Colonic mucosa (tissue), 4 donors: ENCODE measurements at regions not wholly inside any gene's neighbourhood (a gene's known extent, or its start where the extent isn't known, plus 50 kb on each side); places are given as distances from the start of the nearest gene placed in this dataset.

Experiments used
- DNase-seq: peaks from one replicate; pipeline ENCODE4 v3.0.0-alpha.2; 2020
- H3K27ac ChIP-seq: fragments of 200-600 bp; one replicate; pipeline ENCODE4 v1.8.0; 2021
- H3K27me3 ChIP-seq: fragments of 200-600 bp; one replicate; pipeline ENCODE4 v1.8.0; 2021
- H3K36me3 ChIP-seq: fragments of 200-600 bp; one replicate; pipeline ENCODE4 v1.8.0; 2021
- H3K4me1 ChIP-seq: fragments of 200-600 bp; one replicate; pipeline ENCODE4 v1.8.0; 2021; ENCODE audit warnings: mild to moderate bottlenecking
- H3K4me3 ChIP-seq: fragments of 200-600 bp; one replicate; pipeline ENCODE4 v1.8.0; 2021
- H3K9ac ChIP-seq, 2 donors: one replicate each; pipeline ENCODE4 v1.7.0; 2013; ENCODE audit warnings: control low read depth in 2 of 2, low read depth in 2 of 2, low read length in 2 of 2
- H3K9me3 ChIP-seq: fragments of 200-600 bp; one replicate; pipeline ENCODE4 v1.8.0; 2021
- intact Hi-C: fragments of 100-400 bp; cut with DNase I; formaldehyde crosslinking; loops from one replicate; pipeline ENCODE4 v1.14.1; 2022
- TF ChIP-seq, protein P1 (sequence below): fragments of 200-600 bp; IDR thresholded peaks from one replicate; pipeline ENCODE4 v1.8.0; 2022; ENCODE audit warnings: antibody characterized with exemption, mild to moderate bottlenecking
- donor health status: healthy.
- donor health status: DM: no; HTN: no; CAD: no.
- donor health status: DM: no; HTN: no; CAD: no.

DNA sequence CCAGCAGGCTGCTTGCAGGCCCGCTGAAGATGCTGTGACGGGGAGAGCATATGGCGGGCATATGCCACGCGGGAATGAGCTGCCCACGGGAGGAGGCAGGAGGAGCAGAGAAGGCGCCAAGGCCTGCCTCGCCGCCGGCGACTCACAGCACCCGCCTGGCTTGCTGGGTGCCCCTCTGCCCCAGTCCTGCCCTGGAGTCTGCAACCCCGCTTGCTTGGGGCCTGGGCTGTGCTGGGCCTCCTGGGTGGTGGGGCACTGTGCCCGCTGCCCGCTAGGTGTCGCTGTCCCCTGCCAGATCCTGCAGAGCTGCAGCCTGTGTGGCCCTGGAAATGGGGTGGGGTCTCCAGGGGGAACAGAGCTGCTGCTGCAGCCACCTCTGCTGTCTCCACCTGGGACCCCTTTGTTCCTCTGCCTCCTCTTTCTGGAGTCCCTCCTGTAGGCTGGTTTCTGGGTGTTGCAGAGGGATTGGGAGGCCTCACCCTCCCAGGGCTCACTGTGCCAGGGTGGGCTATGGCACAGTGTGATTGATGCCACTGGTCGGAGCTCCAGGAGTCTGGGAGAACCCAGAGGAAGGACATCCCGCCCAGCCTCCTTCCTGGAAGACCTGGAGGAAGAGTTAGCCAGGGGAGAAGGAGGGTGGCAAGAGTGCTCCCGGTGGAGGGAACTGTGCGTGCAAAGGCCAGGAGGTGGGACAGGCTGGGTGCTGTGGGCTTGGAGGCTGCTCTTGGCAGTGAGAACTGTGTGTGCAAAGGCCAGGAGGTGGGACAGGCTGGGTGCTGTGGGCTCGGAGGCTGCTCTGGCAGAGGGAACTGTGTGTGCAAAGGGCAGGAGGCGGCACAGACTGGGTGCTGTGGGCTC is 141.0 kb upstream of the CIBAR2 start:
- no peak overlapping the region for H3K4me3 ChIP-seq

DNA sequence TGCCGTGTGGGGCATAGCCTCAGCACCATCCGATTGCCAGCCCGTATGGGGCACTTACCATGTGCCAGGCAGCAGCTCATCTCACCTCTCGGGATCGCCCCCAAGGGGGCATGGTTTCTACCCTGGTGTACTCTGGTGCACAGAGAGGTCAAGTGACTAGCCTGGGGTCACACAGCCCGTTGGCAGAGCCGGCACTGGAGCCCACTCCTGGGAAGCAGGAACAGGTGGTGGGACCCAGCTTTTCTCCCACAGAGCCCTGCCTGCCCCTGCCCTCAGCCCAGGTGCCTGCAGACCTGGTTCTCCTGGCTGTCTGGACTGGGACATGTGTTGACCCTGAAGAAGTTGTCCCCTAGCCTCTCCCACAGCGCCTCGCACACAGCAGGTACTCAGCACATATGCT is 141.8 kb upstream of the CIBAR2 start:
- H3K4me3 ChIP-seq, result no peak overlapping the region
- TF ChIP-seq, protein P1, sequence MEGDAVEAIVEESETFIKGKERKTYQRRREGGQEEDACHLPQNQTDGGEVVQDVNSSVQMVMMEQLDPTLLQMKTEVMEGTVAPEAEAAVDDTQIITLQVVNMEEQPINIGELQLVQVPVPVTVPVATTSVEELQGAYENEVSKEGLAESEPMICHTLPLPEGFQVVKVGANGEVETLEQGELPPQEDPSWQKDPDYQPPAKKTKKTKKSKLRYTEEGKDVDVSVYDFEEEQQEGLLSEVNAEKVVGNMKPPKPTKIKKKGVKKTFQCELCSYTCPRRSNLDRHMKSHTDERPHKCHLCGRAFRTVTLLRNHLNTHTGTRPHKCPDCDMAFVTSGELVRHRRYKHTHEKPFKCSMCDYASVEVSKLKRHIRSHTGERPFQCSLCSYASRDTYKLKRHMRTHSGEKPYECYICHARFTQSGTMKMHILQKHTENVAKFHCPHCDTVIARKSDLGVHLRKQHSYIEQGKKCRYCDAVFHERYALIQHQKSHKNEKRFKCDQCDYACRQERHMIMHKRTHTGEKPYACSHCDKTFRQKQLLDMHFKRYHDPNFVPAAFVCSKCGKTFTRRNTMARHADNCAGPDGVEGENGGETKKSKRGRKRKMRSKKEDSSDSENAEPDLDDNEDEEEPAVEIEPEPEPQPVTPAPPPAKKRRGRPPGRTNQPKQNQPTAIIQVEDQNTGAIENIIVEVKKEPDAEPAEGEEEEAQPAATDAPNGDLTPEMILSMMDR, result no peak
- H3K27ac ChIP-seq, result no peak overlapping the region
- H3K9ac ChIP-seq, result no peak overlapping the region
- DNase-seq, result no peak
- no peaks in the 10 kb centered on the region for H3K27me3 ChIP-seq
- H3K4me1 ChIP-seq, result no peaks in the 10 kb centered on the region
- H3K9me3 ChIP-seq, result no peaks in the 10 kb centered on the region
- H3K36me3 ChIP-seq, result no peaks in the 10 kb centered on the region
- intact Hi-C loops, result no loop called here

More for the DNA sequence above, 141.0 kb upstream of the CIBAR2 start:
- Histone ChIP-seq H3K4me1 (no peaks in the 10 kb centered on the region), H3K36me3 (no peaks in the 10 kb centered on the region), H3K27ac (no peak overlapping the region), H3K27me3 (no peaks in the 10 kb centered on the region), H3K9ac (peak overlapping the region in 1 of 2 donors; percentile 24), H3K9me3 (no peaks in the 10 kb centered on the region)
- TF ChIP-seq, protein P1, result peak; percentile 92
- intact Hi-C loops, result no loop called here
- DNase-seq, result peak; percentile 56

DNA sequence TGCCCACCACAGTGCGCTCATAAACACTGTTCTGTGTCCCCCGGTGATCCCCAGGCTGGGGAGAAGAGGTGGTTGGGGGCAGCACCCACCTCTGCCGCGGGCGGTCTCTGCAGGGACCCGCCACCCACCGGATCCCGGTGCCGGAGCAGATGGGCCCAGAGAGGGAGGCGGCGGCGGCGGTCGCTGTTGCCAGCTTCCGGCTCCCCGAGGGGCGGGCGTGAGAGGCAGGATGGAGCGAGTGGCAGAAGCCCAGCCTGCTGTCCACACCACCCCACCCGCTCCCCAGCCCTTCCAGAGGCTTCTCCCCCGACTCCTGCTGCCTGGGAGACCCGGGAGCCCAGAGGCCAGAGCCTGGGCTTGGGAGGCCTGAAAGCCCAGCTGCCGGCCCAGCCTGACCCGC is 142.6 kb upstream of the CIBAR2 start:
- Histone ChIP-seq H3K9ac (no peak overlapping the region), H3K27ac (no peak overlapping the region), H3K4me3 (no peak overlapping the region), H3K4me1 (no peaks in the 10 kb centered on the region), H3K36me3 (no peaks in the 10 kb centered on the region), H3K9me3 (no peaks in the 10 kb centered on the region), H3K27me3 (no peaks in the 10 kb centered on the region)
- DNase-seq, result no peak
- intact Hi-C loops, result no loop called here
- TF ChIP-seq, protein P1, result no peak

DNA sequence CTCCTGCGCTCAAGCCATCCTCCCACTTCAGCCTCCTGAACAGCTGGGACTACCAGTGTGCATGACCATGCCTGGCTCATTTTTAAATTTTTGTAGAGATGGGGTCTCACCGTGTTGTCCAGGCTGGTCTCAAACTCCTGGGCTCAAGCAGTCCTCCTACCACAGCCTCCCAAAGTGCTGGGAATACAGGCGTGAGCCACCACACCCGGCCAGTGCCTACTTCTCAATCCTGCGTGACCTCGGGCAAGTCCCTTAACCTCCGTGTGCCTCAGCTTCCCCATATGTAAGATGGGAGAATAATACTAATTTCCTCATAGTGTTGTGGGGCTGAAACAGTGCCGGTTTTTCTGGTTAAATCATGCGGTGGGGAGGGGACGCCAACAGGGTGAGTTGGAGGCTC is 143.5 kb upstream of the CIBAR2 start:
- intact Hi-C loops, result no loop called here
- H3K4me1 ChIP-seq, result no peaks in the 10 kb centered on the region

DNA sequence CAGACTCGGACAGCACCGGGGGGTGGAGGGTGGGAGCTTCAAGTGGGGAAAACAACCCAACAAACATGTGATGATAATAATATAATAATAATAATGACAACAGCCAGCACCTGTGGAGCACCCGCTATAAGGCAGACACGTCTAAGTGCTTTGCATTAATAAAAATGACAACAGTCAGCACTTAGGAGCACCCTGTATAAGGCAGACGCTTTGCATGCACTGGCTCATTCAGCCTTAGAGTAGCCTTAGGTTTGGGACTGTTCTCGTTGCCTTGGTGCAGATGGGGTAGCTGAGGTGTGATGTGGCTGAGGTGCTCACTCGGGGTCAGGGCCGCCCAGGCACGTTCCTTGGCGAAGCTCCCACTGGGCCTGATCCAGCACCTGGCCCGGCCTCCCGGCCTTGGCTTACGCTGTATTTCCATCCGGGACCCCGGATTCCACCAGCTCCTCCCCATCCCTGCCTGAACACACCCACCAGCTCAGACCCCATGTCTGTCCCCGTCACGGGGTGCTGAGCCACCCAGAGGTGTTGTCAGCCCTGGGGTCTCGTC is 144.0 kb upstream of the CIBAR2 start:
- TF ChIP-seq, protein P1, result no peak
- Histone ChIP-seq H3K27me3 (no peaks in the 10 kb centered on the region), H3K9ac (no peak overlapping the region), H3K4me3 (no peak overlapping the region), H3K36me3 (no peaks in the 10 kb centered on the region), H3K4me1 (no peaks in the 10 kb centered on the region), H3K27ac (no peak overlapping the region), H3K9me3 (no peaks in the 10 kb centered on the region)
- intact Hi-C loops, result no loop called here
- no peak for DNase-seq

More for the DNA sequence above, 143.5 kb upstream of the CIBAR2 start:
- no peak overlapping the region for H3K27ac ChIP-seq
- no peaks in the 10 kb centered on the region for H3K36me3 ChIP-seq
- H3K4me3 ChIP-seq, result no peak overlapping the region
- no peak overlapping the region for H3K9ac ChIP-seq
- no peaks in the 10 kb centered on the region for H3K9me3 ChIP-seq
- TF ChIP-seq, protein P1, result no peak
- no peak for DNase-seq
- H3K27me3 ChIP-seq, result no peaks in the 10 kb centered on the region
